ENCODE measurements at regions not wholly inside any gene's neighbourhood (a gene's known extent, or its start where the extent isn't known, plus 50 kb on each side); places are given as distances from the start of the nearest gene placed in this dataset.

GRCh38 chr9:26081847-26082246, 403.6 kb upstream of the TUSC1 start:
- TF ChIP-seq POLR2A (IDR thresholded peaks at IDR 0.05) (no peak), CTCF (IDR thresholded peaks at IDR 0.05) (no peak)

Measured in body of pancreas (tissue), 4 donors.